CD4-positive, alpha-beta T cell treated with Interleukin-15 for 1 hour (primary cell): ENCODE measurements at regions not wholly inside any gene's neighbourhood (a gene's known extent, or its start where the extent isn't known, plus 50 kb on each side); places are given as distances from the start of the nearest gene placed in this dataset.
"Not testable (repeated sequence)": the region's sequence is repeated elsewhere in the genome, so short reads cannot be mapped to it uniquely, and the experiment has no call there.

Source experiments
- DNase-seq: peaks from one replicate; pipeline ENCODE4 v3.0.0-alpha.2; 2020

- no peak for DNase-seq
Observed at GRCh38 chr6:120786682-120787081, 547.6 kb downstream of the TBC1D32 start.

- no peak for DNase-seq
Observed at GRCh38 chr6:120786256-120786655, 548.0 kb downstream of the TBC1D32 start.

DNA sequence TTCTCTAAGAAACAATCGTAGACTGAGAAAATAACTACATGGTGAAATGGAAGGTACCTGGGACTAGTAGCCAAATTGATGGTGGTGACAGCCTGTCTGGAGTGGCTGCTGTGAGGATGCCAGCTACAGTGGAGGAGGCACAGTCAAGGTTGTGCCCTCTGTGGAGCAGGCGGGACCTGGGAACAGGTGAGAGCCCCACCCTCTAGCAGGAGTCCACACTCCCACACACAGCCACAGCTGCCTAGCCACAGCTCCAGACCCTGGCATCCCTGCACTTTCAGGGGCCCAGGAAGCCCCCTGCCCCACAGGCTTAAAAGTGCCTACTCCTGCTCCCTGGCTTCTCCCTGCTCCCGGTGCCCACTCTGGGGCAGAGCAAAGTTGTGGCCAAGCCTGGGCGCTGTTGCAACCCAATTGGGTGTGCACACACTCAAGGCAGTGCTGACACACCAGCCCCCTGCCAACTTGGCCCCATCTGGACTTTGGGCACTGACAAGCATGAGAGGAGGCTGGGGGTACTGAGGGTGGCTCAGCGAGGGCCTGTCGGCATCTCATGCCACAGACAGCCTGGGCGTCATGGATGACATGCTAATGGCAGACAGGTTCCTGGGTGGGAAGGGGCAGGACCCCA lies 548.7 kb downstream of the TBC1D32 start:
- no peak for DNase-seq

DNA sequence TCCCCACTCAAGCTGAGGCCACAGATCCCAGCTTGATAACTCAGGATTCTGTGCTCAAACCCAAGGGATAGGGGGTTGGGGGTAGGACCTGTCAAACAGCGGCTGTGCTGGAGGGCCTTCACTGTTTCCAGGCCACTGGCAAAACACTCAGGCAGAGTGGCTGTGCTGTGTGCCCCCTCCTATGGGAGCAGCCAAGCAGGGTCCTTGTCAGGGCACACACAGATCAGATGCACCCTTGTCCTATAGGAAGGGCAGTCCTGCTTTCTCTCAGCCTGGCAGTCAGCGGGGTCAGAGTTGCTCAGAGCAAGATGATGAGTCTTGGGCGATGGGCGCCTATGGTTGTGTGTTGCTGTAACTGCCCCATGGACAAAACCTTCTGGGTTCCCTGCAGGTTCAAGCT lies 554.8 kb downstream of the TBC1D32 start:
- no peak for DNase-seq

DNA sequence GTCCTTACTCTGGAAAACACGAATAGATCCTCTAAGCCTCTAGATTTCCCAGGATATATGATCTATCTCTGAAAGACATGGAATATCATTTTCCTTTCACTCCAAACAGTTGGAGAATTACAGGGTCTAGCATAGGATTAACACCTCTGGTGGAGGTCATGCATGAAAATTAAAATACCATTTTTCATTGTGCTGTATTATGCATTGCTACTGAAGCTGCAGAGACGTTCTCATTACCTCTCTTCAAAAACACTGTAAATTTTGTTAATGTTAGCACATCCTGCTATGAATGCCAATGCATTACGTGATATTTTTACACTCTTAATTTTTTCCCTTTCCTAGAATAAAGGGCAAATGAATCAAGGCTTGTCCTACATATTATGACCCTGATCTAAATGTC lies 558.6 kb downstream of the TBC1D32 start:
- no peak for DNase-seq

GRCh38 chr6:120774275-120774674 lies 560.0 kb downstream of the TBC1D32 start:
- no peak for DNase-seq

GRCh38 chr6:120771019-120771418 lies 563.3 kb downstream of the TBC1D32 start:
- no peak for DNase-seq

- no peak for DNase-seq
Observed at GRCh38 chr6:120764312-120764711, 570.0 kb downstream of the TBC1D32 start.

DNA sequence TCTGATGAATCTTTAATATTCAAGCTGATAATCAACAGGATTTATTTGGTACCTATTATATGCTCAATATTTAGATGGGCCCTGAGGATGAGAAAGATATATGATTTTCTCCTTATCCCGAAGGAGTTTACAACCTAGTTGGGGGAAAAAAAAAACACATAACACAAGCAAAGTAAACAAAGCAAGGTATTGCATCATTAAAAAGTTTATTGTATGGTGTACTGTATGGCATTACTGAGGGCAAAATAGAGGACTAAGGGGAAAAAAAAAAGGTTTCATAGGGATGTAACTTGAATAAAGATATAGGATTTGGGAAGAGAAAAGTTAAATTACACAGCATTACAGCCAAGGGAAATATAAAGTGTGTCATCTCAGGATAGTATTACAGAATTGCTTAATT lies 574.7 kb downstream of the TBC1D32 start:
- no peak for DNase-seq

DNA sequence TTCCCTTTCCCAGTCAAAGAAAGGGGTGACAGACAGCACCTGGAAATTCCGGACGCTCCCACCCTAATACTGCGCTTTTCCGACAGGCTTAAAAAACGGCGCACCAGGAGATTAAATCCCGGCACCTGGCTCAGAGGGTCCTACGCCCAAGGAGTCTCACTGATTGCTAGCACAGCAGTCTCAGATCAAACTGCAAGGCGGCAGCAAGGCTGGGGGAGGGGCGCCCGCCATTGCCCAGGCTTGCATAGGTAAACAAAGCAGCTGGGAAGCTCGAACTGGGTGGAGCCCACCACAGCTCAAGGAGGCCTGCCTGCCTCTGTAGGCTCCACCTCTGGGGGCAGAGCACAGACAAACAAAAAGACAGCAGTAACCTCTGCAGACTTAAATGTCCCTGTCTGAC lies 585.7 kb downstream of the TBC1D32 start:
- not testable (repeated sequence) for DNase-seq

DNA sequence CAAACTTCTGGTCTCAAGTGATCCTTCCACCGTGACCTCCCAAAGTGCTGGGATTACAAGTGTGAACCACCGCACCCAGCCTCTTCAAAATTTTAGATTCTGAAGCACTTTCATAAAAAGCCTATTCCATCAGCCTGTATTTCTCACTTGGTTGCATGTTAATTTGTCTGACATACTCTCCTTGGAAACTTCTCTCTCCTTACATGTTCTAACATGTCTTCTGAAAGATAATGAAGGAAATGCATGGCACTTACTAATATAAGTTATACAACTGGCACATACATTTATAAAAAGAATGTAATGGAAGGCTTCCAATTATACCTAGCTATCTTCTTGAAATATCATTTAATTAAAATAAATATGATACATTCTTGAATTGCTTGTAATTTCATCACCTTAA lies 597.5 kb downstream of the TBC1D32 start:
- no peak for DNase-seq

DNA sequence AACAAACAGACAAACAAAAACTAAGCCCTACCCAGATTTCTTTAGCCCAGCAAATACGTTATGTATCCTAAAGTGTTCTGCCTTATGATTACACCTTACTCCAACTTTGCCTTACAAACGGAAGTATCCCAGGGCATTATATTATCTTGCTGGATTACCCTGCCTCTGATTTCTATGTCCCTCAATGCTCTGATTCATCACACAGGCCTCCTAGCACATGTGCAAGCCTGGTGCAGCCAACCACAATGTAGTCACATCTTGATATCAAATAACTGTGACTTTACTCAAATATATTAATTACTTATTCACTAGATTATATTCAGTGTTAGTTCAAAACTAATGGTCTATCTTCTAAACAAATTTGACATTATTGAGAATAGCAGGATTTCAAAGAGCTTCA lies 598.6 kb downstream of the TBC1D32 start:
- DNase-seq, result no peak

DNA sequence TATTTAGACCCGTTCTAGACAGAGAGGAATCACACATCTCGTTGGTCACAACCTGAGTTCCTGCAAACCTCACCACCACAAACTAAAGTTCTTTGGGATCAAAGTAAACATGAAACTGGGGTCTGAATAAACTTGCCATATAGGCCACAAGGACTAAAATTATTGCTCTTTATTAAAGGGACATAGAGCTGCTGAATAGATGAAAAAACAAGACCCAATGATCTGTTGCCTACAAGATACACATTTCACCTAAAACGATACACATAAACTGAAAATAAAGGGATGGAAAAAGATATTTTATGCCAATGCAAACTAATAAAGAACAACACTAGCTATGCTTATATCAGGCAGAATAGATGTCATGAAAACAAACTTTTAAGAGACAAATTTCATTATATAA lies 623.0 kb downstream of the TBC1D32 start:
- DNase-seq, result no peak

DNA sequence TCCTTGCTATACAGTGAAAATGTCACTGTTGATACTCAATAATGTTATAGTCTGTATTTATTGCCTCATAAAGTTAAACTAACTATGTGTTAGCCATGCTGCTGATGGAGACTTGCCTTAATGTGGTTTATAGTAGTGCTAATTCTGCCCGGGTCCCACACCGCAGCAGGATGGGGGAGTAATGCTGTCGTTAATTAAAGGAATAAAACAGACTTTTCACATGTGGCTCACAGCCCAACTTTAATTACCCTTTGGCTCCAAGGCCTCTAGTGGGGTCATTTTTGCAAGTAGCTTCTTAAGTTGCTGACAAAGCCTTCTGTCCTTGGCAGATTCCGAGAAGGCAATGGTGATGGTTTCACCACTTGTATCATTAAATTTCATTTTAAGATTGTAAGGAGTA lies 634.3 kb downstream of the TBC1D32 start:
- no peak for DNase-seq

DNA sequence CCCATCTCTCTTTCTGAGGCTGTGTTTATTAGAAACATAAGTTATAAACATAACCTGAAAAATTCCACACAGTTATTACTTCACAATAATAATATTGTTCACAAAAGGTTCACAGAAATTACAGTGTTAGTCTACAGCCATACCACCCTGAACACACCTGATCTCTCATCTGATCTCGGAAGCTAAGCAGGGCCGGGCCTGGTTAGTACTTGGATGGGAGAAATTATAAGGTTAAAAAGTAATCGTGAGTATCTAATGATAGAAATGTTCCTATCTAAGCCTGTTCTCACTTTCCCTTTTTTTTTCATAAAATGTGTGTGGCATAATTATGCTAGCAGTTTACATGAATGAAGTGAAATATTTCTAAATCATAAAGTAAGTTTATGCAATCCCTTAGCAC lies 647.8 kb downstream of the TBC1D32 start:
- DNase-seq, result no peak

DNA sequence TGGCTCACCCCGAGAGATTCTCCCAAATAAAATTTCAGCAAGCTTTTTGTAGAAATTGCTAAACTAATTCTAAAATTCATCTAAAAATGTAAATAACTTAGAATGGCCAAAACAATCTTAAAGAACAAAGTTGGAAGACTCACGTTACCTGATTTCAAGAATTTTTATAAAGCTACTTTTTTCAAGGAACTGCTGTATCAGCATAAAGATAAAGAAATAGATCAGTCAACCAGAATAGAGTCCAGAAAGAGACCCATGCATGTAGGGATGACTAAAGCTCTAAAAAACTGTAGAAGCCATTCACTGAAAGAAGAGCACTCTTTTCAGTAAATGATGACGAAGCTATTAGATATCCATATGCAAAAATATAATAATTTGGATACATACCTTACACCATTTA lies 652.1 kb downstream of the TBC1D32 start:
- DNase-seq, result no peak

DNA sequence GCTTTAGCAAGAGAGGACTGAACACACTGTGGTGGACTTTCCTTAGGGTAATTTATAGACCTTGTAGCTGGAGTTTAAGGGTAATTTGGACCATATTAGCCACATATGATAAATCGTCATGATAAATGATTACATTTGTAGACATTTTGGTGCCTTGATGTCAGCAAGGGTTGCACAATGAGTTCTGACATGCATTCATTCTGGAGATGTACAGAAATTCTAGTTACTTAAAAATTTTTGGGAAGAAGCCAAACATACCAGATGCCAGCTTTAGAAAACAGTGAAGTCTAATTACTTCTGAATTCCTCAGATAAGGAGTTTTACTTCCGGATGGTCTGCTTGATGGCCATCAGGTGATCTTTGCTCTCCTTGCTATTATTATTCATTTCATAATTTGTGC lies 653.1 kb downstream of the TBC1D32 start:
- no peak for DNase-seq

GRCh38 chr6:120675886-120676285 lies 658.4 kb downstream of the TBC1D32 start:
- DNase-seq, result no peak

GRCh38 chr6:120671519-120671918 lies 662.8 kb downstream of the TBC1D32 start:
- no peak for DNase-seq

DNA sequence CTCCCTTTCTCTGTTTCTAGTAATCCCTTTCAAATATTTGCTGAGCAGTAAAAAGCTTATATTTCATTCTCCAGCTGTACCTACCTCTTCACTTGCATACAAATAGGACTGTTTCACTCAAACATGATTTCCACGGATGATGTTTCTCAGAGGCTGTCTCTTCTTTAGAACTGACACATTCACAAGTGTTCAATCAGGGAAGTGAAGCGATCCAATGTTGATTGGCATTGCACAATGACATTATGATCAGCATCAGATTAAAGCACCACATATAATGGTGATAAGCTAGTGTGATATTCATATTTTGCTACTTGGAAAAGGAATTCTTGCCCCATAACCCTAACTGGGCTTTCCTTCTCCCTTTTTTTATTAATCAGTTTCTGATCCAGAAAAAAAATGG lies 681.8 kb downstream of the TBC1D32 start:
- no peak for DNase-seq

GRCh38 chr6:120648713-120649112 lies 685.6 kb downstream of the TBC1D32 start:
- DNase-seq, result no peak

DNA sequence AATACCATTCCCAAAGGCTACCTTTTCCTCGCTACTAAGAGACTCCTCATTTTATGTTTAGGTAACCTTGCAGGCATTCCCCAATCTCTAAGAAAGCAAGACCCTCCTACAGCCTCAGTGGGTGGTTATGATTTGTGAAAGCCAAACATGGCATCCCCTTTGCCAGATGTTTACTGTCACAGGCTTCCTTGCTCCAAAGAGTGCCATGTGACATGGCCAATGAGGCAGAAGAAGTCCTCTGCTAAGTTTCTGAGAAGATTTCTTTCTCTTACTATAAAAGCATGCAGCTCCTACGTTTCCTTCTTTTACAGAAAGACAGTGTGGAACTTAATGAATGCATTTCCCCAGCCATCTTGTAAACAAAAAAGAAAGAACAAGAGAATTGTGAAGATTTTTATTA lies 688.2 kb downstream of the TBC1D32 start:
- no peak for DNase-seq

DNA sequence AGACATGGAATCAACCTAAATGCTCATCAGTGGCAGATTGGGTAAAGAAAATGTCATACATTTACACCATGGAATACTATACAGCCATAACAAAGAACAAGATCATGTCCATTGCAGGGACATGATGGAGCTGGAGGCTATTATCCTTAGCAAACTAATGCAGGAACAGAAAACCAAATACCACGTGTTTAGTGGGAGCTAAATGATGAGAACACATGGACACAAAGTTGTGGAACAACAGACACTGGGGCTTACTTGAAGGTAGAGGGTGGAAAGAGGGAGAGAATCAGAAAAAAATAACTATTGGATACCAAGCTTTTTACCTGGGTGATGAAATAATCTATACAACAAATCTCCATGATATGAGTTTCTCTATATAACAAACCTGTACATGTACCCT lies 701.3 kb downstream of the TBC1D32 start:
- DNase-seq, result no peak

GRCh38 chr6:120627612-120628011 lies 706.7 kb downstream of the TBC1D32 start:
- no peak for DNase-seq

GRCh38 chr6:120622127-120622631 lies 712.1 kb downstream of the TBC1D32 start:
- DNase-seq, result no peak

DNA sequence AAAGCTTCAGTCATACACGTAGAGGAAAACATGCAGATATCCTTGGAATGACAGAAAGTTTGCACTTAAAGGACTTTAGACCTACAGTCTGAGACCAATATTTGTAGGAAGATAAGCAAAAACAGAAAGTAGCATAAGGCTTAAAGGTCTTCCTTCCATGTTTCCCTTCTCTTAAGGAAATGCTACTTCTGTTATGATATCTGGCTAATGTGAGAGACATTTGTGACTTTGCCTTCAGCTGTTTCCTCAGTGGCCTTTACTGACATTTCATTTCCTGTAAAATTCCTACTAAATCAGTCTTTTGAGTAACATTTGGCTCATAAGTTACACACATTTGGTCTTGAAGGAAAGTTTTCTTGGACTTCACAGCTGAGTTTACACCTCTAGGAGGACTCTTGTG lies 713.4 kb downstream of the TBC1D32 start:
- no peak for DNase-seq
